ENCODE measurements at regions not wholly inside any gene's neighbourhood (a gene's known extent, or its start where the extent isn't known, plus 50 kb on each side); places are given as distances from the start of the nearest gene placed in this dataset.

- H3K9me3 Mint-ChIP-seq (ENCODE audit: unreplicated experiment): no peaks in the 10 kb centered on the region
- H3K27me3 Mint-ChIP-seq (ENCODE audit: unreplicated experiment): peaks cover 3% of the 10 kb centered on the region
- no peaks in the 10 kb centered on the region for H3K4me1 Mint-ChIP-seq (ENCODE audit: unreplicated experiment)
- no peak for TF ChIP-seq CTCF (IDR thresholded peaks at IDR 0.05)
- no peak overlapping the region for H3K4me3 Mint-ChIP-seq (ENCODE audit: unreplicated experiment)
- no peak for DNase-seq (ENCODE audit: extremely low spot score, unreplicated experiment)
- no peak overlapping the region for H3K27ac Mint-ChIP-seq (ENCODE audit: unreplicated experiment)
- H3K36me3 Mint-ChIP-seq (ENCODE audit: unreplicated experiment): no peaks in the 10 kb centered on the region
Measured at GRCh38 chr5:88489364-88489763, 220.7 kb upstream of the TMEM161B start.

- H3K9me3 Mint-ChIP-seq (ENCODE audit: unreplicated experiment): no peaks in the 10 kb centered on the region
- no peaks in the 10 kb centered on the region for H3K36me3 Mint-ChIP-seq (ENCODE audit: unreplicated experiment)
- no peak overlapping the region for H3K4me3 Mint-ChIP-seq (ENCODE audit: unreplicated experiment)
- no peaks in the 10 kb centered on the region for H3K4me1 Mint-ChIP-seq (ENCODE audit: unreplicated experiment)
- TF ChIP-seq CTCF (IDR thresholded peaks at IDR 0.05): no peak
- no peak overlapping the region for H3K27ac Mint-ChIP-seq (ENCODE audit: unreplicated experiment)
- peaks cover 3% of the 10 kb centered on the region for H3K27me3 Mint-ChIP-seq (ENCODE audit: unreplicated experiment)
- DNase-seq (ENCODE audit: extremely low spot score, unreplicated experiment): no peak
Measured at GRCh38 chr5:88488561-88488960, 219.9 kb upstream of the TMEM161B start.

- no peak for TF ChIP-seq CTCF (IDR thresholded peaks at IDR 0.05)
- Mint-ChIP-seq H3K4me3 (ENCODE audit: unreplicated experiment) (no peak overlapping the region), H3K9me3 (ENCODE audit: unreplicated experiment) (no peaks in the 10 kb centered on the region), H3K27me3 (ENCODE audit: unreplicated experiment) (peaks cover 3% of the 10 kb centered on the region), H3K27ac (ENCODE audit: unreplicated experiment) (no peak overlapping the region), H3K36me3 (ENCODE audit: unreplicated experiment) (no peaks in the 10 kb centered on the region), H3K4me1 (ENCODE audit: unreplicated experiment) (no peaks in the 10 kb centered on the region)
- DNase-seq (ENCODE audit: extremely low spot score, unreplicated experiment): no peak
Measured at GRCh38 chr5:88488130-88488529, 219.5 kb upstream of the TMEM161B start.

GRCh38 chr5:88487066-88487465, 218.4 kb upstream of the TMEM161B start:
- Mint-ChIP-seq H3K36me3 (ENCODE audit: unreplicated experiment) (no peaks in the 10 kb centered on the region), H3K27me3 (ENCODE audit: unreplicated experiment) (peaks cover 3% of the 10 kb centered on the region), H3K4me3 (ENCODE audit: unreplicated experiment) (no peak overlapping the region), H3K9me3 (ENCODE audit: unreplicated experiment) (no peaks in the 10 kb centered on the region), H3K4me1 (ENCODE audit: unreplicated experiment) (no peaks in the 10 kb centered on the region), H3K27ac (ENCODE audit: unreplicated experiment) (no peak overlapping the region)
- no peak for DNase-seq (ENCODE audit: extremely low spot score, unreplicated experiment)
- no peak for TF ChIP-seq CTCF (IDR thresholded peaks at IDR 0.05)

GRCh38 chr5:88486431-88486830, 217.8 kb upstream of the TMEM161B start:
- Mint-ChIP-seq H3K4me3 (ENCODE audit: unreplicated experiment) (no peak overlapping the region), H3K36me3 (ENCODE audit: unreplicated experiment) (no peaks in the 10 kb centered on the region), H3K9me3 (ENCODE audit: unreplicated experiment) (no peaks in the 10 kb centered on the region), H3K4me1 (ENCODE audit: unreplicated experiment) (no peaks in the 10 kb centered on the region), H3K27me3 (ENCODE audit: unreplicated experiment) (peaks cover 3% of the 10 kb centered on the region), H3K27ac (ENCODE audit: unreplicated experiment) (no peak overlapping the region)
- TF ChIP-seq CTCF (IDR thresholded peaks at IDR 0.05): no peak
- DNase-seq (ENCODE audit: extremely low spot score, unreplicated experiment): no peak
